ENCODE measurements at regions not wholly inside any gene's neighbourhood (a gene's known extent, or its start where the extent isn't known, plus 50 kb on each side); places are given as distances from the start of the nearest gene placed in this dataset.

DNA sequence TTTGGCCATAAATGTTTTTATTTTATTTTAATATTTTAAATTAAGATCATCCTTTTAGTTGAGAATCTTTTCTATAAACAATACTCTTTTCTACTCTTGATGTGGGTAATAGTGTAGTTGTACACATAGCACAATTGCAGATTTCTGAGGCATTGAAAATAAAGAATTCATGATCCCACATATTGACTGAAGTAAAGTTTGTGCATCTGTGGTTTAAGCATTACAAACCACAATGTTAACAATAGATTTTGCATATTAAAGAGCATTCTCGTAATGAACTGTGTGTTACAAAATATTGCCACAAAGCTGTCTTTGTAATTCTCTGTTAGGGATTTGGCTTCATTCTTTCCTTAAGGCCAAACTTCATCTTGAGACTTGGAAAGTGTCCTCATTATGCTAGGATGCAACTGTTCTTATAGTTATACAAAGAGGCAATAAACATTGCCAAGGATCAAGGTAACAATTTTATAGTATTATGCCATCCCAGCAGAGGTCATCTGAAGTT, 256.8 kb downstream of the OLFM3 start:
- no peak overlapping the region for H3K4me3 ChIP-seq (ENCODE audit: low read length)
- H3K27me3 ChIP-seq (ENCODE audit: control insufficient read depth, low read length) = peaks cover 7% of the 10 kb centered on the region; the same call in 1 of the 2 replicates
- no peaks in the 10 kb centered on the region for H3K9me2 ChIP-seq (replicated peaks; ENCODE audit: control insufficient read depth, low read length)
- H3K36me3 ChIP-seq (ENCODE audit: control insufficient read depth, low read length) = no peaks in the 10 kb centered on the region
- no peaks in the 10 kb centered on the region for H3K4me1 ChIP-seq (ENCODE audit: control insufficient read depth, low read length)
- no peak overlapping the region for H3K27ac ChIP-seq (ENCODE audit: low read depth, low read length)
- no peaks in the 10 kb centered on the region for H3K9me3 ChIP-seq (ENCODE audit: control insufficient read depth, insufficient read depth, low read length)
- H3K79me2 ChIP-seq (ENCODE audit: control insufficient read depth, low read length) = no peaks in the 10 kb centered on the region
- H3K4me2 ChIP-seq (ENCODE audit: low read length) = no peak overlapping the region
- no peaks in the 10 kb centered on the region for H3F3A ChIP-seq (ENCODE audit: control insufficient read depth, insufficient read depth)
- TF ChIP-seq EZH2phosphoT487 (IDR thresholded peaks at IDR 0.05; ENCODE audit: borderline replicate concordance, low read length) = no peak
- no peak for TF ChIP-seq CTCF (IDR thresholded peaks at IDR 0.05; ENCODE audit: low read depth, low read length, poor library complexity, severe bottlenecking)
- H4K20me1 ChIP-seq (ENCODE audit: control insufficient read depth, insufficient read depth, low read depth, low read length) = no peaks in the 10 kb centered on the region

GRCh38 chr1:101741910-101742309, 254.8 kb downstream of the OLFM3 start:
- no peak overlapping the region for H3K27ac ChIP-seq (ENCODE audit: low read depth, low read length)
- no peaks in the 10 kb centered on the region for H3K79me2 ChIP-seq (ENCODE audit: control insufficient read depth, low read length)
- no peaks in the 10 kb centered on the region for H4K20me1 ChIP-seq (ENCODE audit: control insufficient read depth, insufficient read depth, low read depth, low read length)
- no peak overlapping the region for H3K4me3 ChIP-seq (ENCODE audit: low read length)
- no peaks in the 10 kb centered on the region for H3K36me3 ChIP-seq (ENCODE audit: control insufficient read depth, low read length)
- no peaks in the 10 kb centered on the region for H3F3A ChIP-seq (ENCODE audit: control insufficient read depth, insufficient read depth)
- no peaks in the 10 kb centered on the region for H3K9me3 ChIP-seq (ENCODE audit: control insufficient read depth, insufficient read depth, low read length)
- no peaks in the 10 kb centered on the region for H3K4me1 ChIP-seq (ENCODE audit: control insufficient read depth, low read length)
- peaks cover 7% of the 10 kb centered on the region; the same call in 1 of the 2 replicates for H3K27me3 ChIP-seq (ENCODE audit: control insufficient read depth, low read length)
- no peak for TF ChIP-seq EZH2phosphoT487 (IDR thresholded peaks at IDR 0.05; ENCODE audit: borderline replicate concordance, low read length)
- no peak for TF ChIP-seq CTCF (IDR thresholded peaks at IDR 0.05; ENCODE audit: low read depth, low read length, poor library complexity, severe bottlenecking)
- no peak overlapping the region for H3K4me2 ChIP-seq (ENCODE audit: low read length)
- no peaks in the 10 kb centered on the region for H3K9me2 ChIP-seq (replicated peaks; ENCODE audit: control insufficient read depth, low read length)

DNA sequence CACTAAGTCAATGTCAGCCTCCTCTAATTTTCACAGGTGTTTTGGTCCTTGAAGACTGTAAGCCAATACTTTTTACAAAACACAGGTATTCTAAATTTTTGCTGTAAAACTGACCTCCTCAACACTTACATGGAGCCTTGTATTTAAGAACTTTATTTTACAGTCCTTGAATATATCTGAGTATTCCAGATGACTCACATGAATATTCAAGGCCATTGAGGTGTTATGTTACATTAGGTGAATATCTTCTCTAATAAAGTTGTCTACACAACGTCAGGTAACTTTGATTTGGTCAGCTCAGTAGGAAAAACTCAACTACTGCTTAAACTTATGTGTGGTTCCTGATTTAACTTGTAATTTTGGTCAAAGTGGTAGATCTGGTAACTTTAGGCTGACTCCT, 254.2 kb downstream of the OLFM3 start:
- Histone ChIP-seq H3K4me2 (ENCODE audit: low read length) (no peak overlapping the region), H3K4me1 (ENCODE audit: control insufficient read depth, low read length) (no peaks in the 10 kb centered on the region)
- no peak for TF ChIP-seq CTCF (IDR thresholded peaks at IDR 0.05; ENCODE audit: low read depth, low read length, poor library complexity, severe bottlenecking)

More for the DNA sequence above, 254.2 kb downstream of the OLFM3 start:
- Histone ChIP-seq H4K20me1 (ENCODE audit: control insufficient read depth, insufficient read depth, low read depth, low read length) (no peaks in the 10 kb centered on the region), H3K36me3 (ENCODE audit: control insufficient read depth, low read length) (no peaks in the 10 kb centered on the region), H3K9me3 (ENCODE audit: control insufficient read depth, insufficient read depth, low read length) (no peaks in the 10 kb centered on the region), H3K4me3 (ENCODE audit: low read length) (no peak overlapping the region), H3K27ac (ENCODE audit: low read depth, low read length) (no peak overlapping the region), H3K27me3 (ENCODE audit: control insufficient read depth, low read length) (peaks cover 7% of the 10 kb centered on the region; the same call in 1 of the 2 replicates), H3K79me2 (ENCODE audit: control insufficient read depth, low read length) (no peaks in the 10 kb centered on the region), H3F3A (ENCODE audit: control insufficient read depth, insufficient read depth) (no peaks in the 10 kb centered on the region), H3K9me2 (replicated peaks; ENCODE audit: control insufficient read depth, low read length) (no peaks in the 10 kb centered on the region)

Data from DOHH2 (cell line).